ENCODE measurements at regions not wholly inside any gene's neighbourhood (a gene's known extent, or its start where the extent isn't known, plus 50 kb on each side); places are given as distances from the start of the nearest gene placed in this dataset.

GRCh38 chr11:115891581-115891980 lies 387.4 kb upstream of the CADM1 start:
- no peaks in the 10 kb centered on the region for H3K27me3 ChIP-seq
- no peaks in the 10 kb centered on the region for H3K4me1 ChIP-seq
- no peak overlapping the region for H3K4me3 ChIP-seq
- DNase-seq, result no peak
- no peaks in the 10 kb centered on the region for H3K9me3 ChIP-seq (replicated peaks)
- H3K27ac ChIP-seq, result no peak overlapping the region
- no peaks in the 10 kb centered on the region for H3K36me3 ChIP-seq

DNA sequence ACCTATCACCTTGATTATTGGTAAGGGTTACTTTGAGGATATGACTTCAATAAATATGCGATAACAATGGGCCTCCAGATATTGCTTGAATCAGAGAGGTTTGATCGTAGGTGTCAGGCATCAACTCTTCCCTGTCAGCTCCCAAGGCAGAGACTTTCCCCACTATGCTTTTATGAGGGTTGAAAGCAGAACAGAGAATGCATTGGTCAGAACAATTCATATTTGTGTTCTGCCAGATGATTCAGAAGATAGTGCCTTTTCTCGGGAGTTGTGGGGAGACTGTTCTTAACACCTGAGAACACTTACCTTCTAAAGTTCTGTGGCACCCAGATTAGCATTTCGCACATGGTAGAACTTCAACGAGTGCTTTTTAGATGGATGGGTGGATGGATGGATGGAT lies 386.3 kb upstream of the CADM1 start:
- Histone ChIP-seq H3K9me3 (replicated peaks) (no peaks in the 10 kb centered on the region), H3K36me3 (no peaks in the 10 kb centered on the region), H3K27me3 (no peaks in the 10 kb centered on the region), H3K4me1 (no peaks in the 10 kb centered on the region), H3K4me3 (no peak overlapping the region), H3K27ac (no peak overlapping the region)
- DNase-seq, result no peak

DNA sequence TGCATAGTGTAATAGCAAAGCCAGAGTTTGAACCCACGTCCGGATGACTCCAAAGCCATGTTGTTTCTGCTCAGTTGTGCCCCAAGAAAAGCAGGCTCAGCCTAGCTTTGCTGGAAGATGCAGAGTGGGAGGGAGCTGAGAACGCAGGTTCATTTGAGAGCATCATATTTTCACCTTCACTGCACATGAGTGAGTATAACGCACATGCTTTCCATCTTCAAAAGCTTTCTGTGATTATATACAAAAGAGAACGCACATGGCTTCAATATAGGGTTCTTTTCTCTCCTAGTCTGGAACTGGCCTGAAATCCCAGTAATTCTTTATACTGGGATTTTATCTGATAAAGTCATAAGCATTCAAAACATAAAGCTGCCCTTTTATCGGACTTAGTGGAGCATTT lies 385.5 kb upstream of the CADM1 start:
- H3K4me3 ChIP-seq, result no peak overlapping the region
- H3K4me1 ChIP-seq, result no peaks in the 10 kb centered on the region
- DNase-seq, result no peak
- no peaks in the 10 kb centered on the region for H3K27me3 ChIP-seq
- H3K36me3 ChIP-seq, result no peaks in the 10 kb centered on the region
- H3K27ac ChIP-seq, result no peak overlapping the region
- no peaks in the 10 kb centered on the region for H3K9me3 ChIP-seq (replicated peaks)

DNA sequence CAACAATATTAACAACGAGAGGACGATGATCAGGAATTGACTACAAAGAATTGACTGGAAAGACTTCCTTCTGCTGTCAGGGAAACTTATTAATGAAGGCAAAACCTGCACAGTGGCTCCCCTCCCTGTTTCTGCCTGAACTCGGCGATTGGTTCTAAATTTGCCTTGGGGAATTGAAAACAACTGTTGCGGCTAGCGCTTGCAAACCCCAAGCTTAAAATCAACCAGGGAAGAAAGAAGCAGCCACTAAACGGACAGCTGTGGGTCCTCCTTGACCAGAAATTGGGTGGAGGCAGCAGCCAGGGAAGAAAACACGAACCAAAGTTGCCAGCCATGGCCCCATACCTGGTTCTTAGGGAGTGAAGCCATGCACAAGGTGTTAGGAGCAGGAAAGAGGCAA lies 383.5 kb upstream of the CADM1 start:
- no peaks in the 10 kb centered on the region for H3K36me3 ChIP-seq
- no peaks in the 10 kb centered on the region for H3K4me1 ChIP-seq
- no peak overlapping the region for H3K27ac ChIP-seq
- H3K9me3 ChIP-seq (replicated peaks), result no peaks in the 10 kb centered on the region
- no peaks in the 10 kb centered on the region for H3K27me3 ChIP-seq
- DNase-seq, result peak in 1 of 2 experiments; percentile 22
- no peak overlapping the region for H3K4me3 ChIP-seq

GRCh38 chr11:115887316-115887715 lies 383.1 kb upstream of the CADM1 start:
- DNase-seq, result no peak
- H3K4me1 ChIP-seq, result no peaks in the 10 kb centered on the region

GRCh38 chr11:115886422-115886733 lies 382.2 kb upstream of the CADM1 start:
- Histone ChIP-seq H3K4me1 (no peaks in the 10 kb centered on the region), H3K4me3 (no peak overlapping the region), H3K27me3 (no peaks in the 10 kb centered on the region), H3K9me3 (replicated peaks) (no peaks in the 10 kb centered on the region), H3K27ac (no peak overlapping the region), H3K36me3 (no peaks in the 10 kb centered on the region)
- DNase-seq, result no peak

More at GRCh38 chr11:115887316-115887715, 383.1 kb upstream of the CADM1 start:
- Histone ChIP-seq H3K27me3 (no peaks in the 10 kb centered on the region), H3K36me3 (no peaks in the 10 kb centered on the region), H3K4me3 (no peak overlapping the region), H3K27ac (no peak overlapping the region), H3K9me3 (replicated peaks) (no peaks in the 10 kb centered on the region)

DNA sequence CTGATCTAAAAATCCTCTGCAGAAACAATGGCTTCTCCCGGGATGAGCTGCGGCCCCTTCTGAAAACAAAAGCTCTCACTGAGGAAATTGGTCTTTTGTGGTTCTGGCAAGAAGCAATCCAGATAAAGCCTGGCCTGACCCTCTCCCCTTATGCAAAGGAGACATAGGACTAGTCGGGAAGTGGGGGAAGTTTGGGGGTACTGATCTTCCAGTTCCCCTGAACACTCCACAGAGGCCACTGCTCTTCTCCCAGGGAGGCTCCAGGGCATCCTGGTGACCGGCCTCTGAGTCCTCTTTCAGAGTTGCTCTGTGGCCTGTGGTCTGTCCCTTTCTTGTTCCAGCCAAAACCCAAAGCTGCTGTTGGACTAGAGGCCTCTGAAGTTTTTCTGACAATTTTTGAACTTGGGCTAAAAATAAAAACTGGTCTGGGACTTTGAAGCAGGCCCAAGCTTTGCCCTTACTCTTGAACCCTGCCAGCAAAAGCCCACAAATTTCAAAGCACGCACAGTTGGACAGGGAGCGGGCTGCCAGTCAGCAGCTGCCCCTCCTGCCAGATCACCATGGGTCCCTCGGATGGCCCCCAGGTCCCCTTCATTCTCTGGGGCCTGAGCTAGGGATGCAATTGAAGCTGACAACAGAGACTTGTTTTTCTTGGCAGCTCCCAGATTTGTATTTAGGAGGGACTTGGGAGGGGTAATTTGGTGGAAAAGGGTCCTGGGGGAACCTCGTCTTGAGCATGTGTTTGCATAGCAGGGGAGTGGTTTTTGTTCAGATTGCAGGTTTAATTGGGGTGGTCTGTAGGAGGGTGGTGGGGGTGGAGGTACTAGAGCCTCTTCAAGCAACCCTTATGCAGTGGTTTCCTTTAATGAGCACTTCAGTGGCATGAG lies 381.6 kb upstream of the CADM1 start:
- Histone ChIP-seq H3K9me3 (replicated peaks) (no peaks in the 10 kb centered on the region), H3K4me1 (no peaks in the 10 kb centered on the region)

DNA sequence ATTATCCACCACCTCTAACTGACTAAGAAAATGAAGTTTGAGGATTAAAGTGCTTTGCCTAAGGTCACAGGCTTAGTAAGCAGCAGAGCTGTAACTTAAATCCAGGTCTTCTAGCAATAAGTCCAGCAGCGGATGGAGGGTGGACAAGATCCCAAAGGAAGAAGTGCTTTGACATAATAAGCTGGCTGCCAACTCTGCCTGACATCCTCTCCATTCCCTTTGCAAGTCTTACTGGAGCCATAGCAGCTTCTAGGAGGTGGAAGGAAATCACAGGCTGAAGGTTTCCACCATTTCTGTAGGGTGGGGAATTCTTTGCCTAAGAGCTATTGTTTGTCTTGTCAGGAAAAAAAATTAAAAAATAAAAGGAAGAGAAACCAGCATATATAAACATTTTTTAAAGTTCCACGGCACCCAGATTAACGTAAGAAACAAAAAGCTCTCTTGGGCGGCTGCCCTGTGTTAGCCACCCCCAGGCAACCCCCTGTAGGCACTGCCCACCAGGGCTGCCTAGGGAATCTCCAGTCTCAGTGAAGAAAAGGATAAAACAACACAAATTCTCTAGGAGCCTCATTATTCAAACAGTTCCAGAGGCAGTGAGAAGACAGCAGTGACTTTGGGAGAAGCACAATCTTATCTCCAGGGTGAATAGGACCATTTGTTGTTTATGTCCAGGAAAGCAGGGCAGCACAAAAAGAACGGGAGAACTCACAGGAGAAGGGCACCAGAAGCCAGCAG lies 380.8 kb upstream of the CADM1 start:
- Histone ChIP-seq H3K36me3 (no peaks in the 10 kb centered on the region), H3K4me1 (no peaks in the 10 kb centered on the region), H3K27me3 (no peaks in the 10 kb centered on the region), H3K27ac (no peak overlapping the region), H3K4me3 (no peak overlapping the region), H3K9me3 (replicated peaks) (no peaks in the 10 kb centered on the region)
- no peak for DNase-seq

More for the DNA sequence above, 381.6 kb upstream of the CADM1 start:
- no peak overlapping the region for H3K27ac ChIP-seq
- H3K4me3 ChIP-seq, result no peak overlapping the region
- no peak for DNase-seq
- H3K36me3 ChIP-seq, result no peaks in the 10 kb centered on the region
- H3K27me3 ChIP-seq, result no peaks in the 10 kb centered on the region

- no peak for DNase-seq
- Histone ChIP-seq H3K27me3 (no peaks in the 10 kb centered on the region), H3K4me1 (no peaks in the 10 kb centered on the region), H3K27ac (no peak overlapping the region), H3K36me3 (no peaks in the 10 kb centered on the region), H3K9me3 (replicated peaks) (no peaks in the 10 kb centered on the region), H3K4me3 (no peak overlapping the region)
Observed at GRCh38 chr11:115874843-115875242, 370.6 kb upstream of the CADM1 start.

- Histone ChIP-seq H3K27me3 (no peaks in the 10 kb centered on the region), H3K4me3 (no peak overlapping the region), H3K27ac (no peak overlapping the region), H3K9me3 (replicated peaks) (no peaks in the 10 kb centered on the region), H3K36me3 (no peaks in the 10 kb centered on the region), H3K4me1 (no peaks in the 10 kb centered on the region)
- DNase-seq, result no peak
Observed at GRCh38 chr11:115873813-115874212, 369.6 kb upstream of the CADM1 start.

- no peaks in the 10 kb centered on the region for H3K4me1 ChIP-seq
- no peaks in the 10 kb centered on the region for H3K36me3 ChIP-seq
- no peaks in the 10 kb centered on the region for H3K9me3 ChIP-seq (replicated peaks)
- no peak overlapping the region for H3K4me3 ChIP-seq
- no peaks in the 10 kb centered on the region for H3K27me3 ChIP-seq
- H3K27ac ChIP-seq, result no peak overlapping the region
- DNase-seq, result no peak
Observed at GRCh38 chr11:115872416-115872815, 368.2 kb upstream of the CADM1 start.

- no peak for DNase-seq
- Histone ChIP-seq H3K4me3 (no peak overlapping the region), H3K27ac (no peak overlapping the region)
Observed at GRCh38 chr11:115871161-115871760, 367.0 kb upstream of the CADM1 start.

GRCh38 chr11:115869780-115870431 lies 365.7 kb upstream of the CADM1 start:
- no peak overlapping the region for H3K27ac ChIP-seq
- H3K36me3 ChIP-seq, result no peaks in the 10 kb centered on the region
- H3K27me3 ChIP-seq, result no peaks in the 10 kb centered on the region
- H3K4me3 ChIP-seq, result no peak overlapping the region
- no peaks in the 10 kb centered on the region for H3K4me1 ChIP-seq
- DNase-seq, result peak; percentile 65 to 68
- H3K9me3 ChIP-seq (replicated peaks), result no peaks in the 10 kb centered on the region

More at GRCh38 chr11:115871161-115871760, 367.0 kb upstream of the CADM1 start:
- H3K36me3 ChIP-seq, result no peaks in the 10 kb centered on the region
- H3K4me1 ChIP-seq, result no peaks in the 10 kb centered on the region
- no peaks in the 10 kb centered on the region for H3K27me3 ChIP-seq
- H3K9me3 ChIP-seq (replicated peaks), result no peaks in the 10 kb centered on the region

GRCh38 chr11:115869131-115869530 lies 364.9 kb upstream of the CADM1 start:
- Histone ChIP-seq H3K27ac (no peak overlapping the region), H3K36me3 (no peaks in the 10 kb centered on the region), H3K9me3 (replicated peaks) (no peaks in the 10 kb centered on the region), H3K27me3 (no peaks in the 10 kb centered on the region), H3K4me1 (no peaks in the 10 kb centered on the region), H3K4me3 (no peak overlapping the region)
- DNase-seq, result no peak

DNA sequence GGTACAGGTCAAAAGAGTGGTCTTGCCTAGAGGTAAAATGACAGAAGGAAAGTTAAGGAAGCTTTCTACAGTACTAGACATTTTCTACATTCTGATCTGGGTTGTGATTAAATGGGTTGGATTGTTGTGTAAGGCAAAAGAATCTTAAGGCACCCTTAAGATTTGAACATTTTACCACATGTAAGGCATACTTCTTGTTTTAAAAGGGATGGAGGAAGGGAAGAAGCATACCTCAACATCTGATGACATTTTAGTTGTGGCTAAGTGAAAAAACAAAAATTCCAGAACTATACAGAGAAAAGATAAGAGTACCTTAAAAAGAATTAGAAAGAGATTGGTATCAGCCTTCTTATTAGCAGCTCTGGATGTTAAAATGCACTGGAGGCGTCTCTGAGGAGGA lies 356.0 kb upstream of the CADM1 start:
- Histone ChIP-seq H3K4me1 (no peaks in the 10 kb centered on the region), H3K27ac (no peak overlapping the region)

More for the DNA sequence above, 356.0 kb upstream of the CADM1 start:
- H3K4me3 ChIP-seq, result no peak overlapping the region
- H3K9me3 ChIP-seq (replicated peaks), result no peaks in the 10 kb centered on the region
- H3K36me3 ChIP-seq, result no peaks in the 10 kb centered on the region
- H3K27me3 ChIP-seq, result no peaks in the 10 kb centered on the region
- DNase-seq, result no peak

All from SJCRH30 (cell line).